HG02852 (cell line): ENCODE measurements at regions not wholly inside any gene's neighbourhood (a gene's known extent, or its start where the extent isn't known, plus 50 kb on each side); places are given as distances from the start of the nearest gene placed in this dataset.
"Not testable (repeated sequence)": the region's sequence is repeated elsewhere in the genome, so short reads cannot be mapped to it uniquely, and the experiment has no call there.

Source experiments
- ATAC-seq: cut with Tn5 transposase; IDR thresholded peaks from one replicate; pipeline ENCODE4 v1.9.1; 2021; ENCODE audit warnings: mild to moderate bottlenecking, moderate library complexity; ENCODE audit not compliant: unreplicated experiment

DNA sequence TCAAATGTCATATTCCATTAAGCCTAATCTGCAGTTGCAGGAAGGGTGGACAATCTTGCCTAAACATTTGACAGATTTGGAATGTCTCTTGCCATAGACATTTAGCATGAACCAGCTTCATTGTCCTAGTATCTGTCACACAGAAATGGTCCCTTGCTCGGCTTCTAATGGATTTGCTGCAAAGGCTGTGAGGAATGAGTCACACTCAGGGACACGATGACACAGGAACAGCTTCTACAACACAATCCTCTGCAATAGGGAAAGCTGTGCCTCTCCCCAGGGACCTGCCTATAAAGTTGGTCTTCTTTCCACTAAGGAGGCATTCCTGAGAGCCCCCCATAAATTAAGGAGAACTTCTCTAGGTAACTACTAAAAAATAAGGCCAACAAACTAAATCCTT is 155.1 kb upstream of the L3MBTL4 start:
- ATAC-seq = no peak

DNA sequence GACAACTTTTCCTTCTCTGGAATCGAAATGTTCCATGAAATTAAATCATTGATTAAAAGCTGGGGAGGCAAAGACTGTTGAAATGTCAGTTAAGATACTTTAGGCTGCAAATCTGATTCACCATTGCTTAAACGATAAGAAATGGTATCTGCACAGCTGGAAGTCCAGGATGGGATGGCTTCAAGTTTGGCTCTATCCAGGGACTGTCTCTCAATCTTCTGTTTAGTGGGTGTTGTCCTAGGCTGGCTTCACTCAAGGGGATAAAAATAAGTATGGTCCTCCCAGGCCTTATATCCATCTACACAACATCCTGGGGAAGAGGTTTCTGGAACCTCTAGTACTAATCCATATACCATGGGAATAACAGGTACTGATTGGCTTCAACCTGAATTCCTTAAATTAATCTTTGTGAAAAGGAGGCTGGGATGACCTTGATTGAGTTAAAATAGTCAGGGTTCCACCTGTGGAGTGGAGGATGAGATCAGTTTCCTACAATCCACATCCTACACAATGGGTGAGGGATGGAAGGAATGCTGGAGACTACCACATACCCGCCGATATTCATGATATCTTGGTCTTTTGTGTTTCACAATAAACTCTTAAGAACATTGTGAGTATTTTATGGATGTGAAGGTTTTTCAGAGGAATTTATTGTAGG is 156.0 kb upstream of the L3MBTL4 start:
- ATAC-seq = no peak

DNA sequence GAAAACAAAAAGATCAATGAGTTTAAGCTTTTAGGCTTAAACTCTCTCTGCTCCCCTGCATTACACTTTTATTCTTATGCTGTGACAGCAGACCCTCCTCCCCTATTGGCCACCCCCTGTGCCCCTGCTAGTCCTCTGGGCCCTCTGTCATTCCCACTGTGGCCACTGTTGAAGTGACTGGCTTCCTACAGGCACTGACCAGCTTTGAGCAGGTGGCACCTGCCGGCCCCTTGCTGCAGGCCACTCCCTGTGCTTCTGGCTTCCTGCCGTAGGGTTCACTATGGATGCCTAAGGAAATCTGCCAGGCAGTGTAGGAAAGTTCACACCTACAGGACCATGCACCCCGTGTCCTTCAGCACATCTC is 156.5 kb upstream of the L3MBTL4 start:
- ATAC-seq = no peak

DNA sequence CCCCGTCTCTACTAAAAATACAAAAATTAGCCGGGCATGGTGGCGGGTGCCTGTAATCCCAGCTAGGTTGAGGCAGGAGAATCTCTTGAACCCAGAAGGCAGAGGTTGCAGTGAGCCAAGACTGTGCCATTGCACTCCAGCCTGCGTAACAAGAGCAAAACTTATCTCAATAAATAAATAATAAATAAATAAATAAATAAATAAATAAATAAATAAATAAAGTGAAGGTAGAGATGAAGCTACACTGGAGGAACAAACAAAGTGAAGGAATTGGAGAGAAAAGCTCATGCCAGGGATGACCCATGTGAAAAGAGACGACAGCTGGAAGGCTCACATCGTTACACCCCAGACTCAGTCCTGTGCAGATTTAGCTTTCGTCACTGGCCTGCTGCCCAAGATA is 157.3 kb upstream of the ARHGAP28 start:
- not testable (repeated sequence) for ATAC-seq

DNA sequence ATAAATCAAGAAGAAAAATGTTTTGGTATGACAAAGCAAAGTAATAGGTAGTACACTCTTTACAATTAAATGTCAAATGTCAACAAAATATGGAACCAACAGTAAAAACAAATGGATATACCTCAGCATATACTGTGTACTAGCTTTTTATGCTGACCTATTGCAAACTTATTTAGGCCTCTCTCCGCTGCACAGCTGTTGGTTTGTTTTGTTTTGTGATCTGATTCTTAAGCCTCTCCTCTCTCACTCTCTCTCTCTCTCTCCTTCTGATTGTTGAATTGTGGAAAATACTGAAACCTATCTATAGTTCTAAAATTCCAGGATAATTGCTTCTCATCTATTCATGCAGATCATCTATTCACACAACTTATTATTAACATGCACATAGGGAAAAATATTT is 154.9 kb upstream of the ARHGAP28 start:
- no peak for ATAC-seq

DNA sequence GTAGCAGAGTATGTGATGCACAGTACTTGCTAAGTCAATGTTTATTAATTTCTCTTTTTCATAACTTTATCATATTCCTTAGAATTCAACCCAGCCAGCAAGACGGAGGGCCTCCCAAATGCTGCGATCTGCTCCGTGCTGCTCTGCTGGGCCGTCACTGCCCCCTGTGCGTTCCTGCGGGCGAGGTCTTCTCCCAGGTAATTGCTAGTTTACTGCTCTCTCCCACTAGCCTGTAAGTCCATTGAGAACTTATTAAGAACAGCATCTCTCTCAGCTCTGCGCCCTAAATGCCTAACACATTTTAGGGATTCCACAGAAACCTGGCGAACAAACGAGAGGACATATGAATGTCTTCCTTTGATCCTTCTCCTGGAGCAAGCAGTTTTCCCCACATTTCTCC is 153.6 kb upstream of the ARHGAP28 start:
- no peak for ATAC-seq

DNA sequence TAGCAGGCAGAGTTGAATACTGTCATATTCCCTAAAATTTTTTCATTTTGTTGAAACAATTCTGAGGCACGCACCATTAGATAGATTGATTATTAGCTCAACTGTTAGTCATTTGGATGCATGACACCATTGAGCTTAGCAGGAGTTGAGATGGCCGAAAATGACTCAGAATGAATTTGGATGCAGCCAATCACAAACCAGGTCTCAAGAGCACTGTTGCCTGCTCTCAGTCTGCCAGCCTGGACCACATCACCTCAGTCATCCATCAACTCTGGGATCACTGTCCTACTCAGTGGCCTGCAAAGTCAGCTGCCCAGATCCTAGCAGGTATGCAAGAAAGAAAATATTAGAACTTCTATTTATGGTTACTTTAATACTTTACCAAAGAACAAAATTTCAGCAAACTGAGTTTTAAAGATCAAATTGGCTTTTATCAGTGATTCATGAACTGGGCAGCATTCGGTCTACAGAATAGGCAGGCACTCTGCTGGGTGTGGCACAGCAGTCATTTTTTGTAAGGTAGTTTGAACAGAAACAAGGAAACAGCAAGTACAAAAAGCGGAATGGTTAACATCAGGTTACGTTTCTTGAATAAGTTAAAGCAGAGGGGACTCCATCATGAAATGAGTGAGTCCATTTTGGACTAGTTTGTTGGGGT is 152.7 kb upstream of the ARHGAP28 start:
- ATAC-seq = no peak

DNA sequence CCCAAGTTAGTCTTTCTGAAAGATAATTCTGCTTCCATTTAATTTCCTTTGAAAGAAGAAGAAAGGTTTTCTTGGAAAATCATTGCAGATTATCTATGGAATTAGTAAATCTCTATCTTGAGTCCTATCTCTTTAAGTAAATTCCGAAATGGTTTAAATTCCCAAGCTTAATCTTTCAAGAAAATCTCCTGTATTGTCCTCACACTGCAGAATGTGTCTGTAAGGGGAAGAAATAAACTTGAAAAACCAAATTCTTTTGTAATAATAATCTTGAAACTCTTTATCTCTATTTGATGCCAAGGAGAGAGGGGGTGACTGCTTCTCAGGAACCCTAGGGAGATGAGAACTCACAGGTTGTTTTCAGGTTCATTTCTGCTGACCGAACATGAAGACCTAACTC is 150.8 kb upstream of the ARHGAP28 start:
- ATAC-seq = no peak

DNA sequence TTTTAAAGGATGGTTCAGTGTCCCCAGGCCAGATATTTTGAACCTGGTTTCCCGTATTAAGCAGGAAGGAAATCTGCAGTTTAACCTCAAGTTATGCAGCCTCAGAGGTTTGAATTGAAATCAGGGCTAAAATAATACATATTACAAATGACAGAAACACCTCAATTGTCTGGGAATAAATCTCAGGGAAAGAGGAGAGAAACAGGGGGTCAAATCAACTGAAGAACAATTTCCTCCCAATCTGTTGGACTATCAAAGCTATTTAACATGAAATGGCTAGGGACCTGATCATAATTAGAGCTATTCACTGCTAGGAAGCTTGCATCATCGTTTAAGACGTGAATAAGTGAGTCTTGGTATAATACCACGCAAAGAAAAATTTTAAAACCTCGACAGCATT is 150.0 kb upstream of the ARHGAP28 start:
- ATAC-seq = no peak

DNA sequence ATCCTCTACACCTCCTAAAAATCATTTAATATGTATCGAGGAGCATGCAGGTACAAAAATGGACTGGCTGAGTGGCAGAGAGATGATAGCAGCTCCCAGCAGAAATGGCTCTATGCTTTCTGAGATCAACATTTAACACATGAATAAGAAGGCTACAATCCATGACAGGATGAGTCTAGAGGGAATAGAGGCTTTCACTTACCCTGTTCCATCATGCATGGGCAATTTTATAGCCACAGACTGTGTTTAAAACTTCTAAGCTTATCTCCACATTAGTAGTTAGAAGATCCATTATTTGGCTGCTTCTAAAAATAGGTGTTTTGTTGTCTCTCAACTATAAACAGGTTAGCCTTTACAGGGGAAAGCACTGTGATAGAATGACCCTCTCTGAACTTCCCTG is 149.1 kb upstream of the ARHGAP28 start:
- no peak for ATAC-seq

DNA sequence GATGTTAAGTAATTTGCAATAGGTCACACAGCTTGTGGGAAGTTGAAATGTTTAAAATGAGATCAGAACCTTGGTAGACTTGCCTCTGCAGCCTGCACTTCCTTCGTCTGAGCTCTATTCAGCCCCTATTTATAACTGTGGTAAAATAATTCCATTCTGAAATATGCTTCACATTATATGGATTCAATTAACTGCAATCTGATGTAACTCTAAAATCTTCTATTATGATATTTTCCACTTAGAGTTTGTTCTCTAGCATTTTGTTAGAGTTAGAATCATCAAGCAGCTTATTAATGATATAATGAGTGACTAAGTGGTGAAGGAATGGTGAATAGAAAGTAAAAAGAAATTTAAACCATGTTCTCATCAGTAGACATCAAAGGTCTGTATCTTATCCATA is 139.6 kb upstream of the ARHGAP28 start:
- ATAC-seq = no peak

DNA sequence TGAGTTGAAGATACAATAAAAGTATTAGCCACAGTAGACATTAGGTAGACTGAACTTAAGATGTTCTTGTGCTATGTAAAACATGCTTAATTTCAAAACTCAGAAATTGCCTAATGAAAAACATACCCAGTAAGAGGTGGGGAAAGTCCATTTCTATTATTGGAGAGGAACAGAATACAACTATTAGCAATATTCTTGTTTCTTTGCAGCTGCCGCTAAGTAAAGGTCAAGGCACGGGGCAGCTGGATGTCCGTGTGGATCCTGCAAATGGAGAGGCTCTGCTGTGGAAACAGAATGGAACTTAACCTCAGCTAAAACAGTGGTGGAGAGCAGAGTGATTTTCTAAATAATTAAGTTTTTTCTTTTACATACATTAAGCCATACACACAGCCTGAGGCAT is 139.2 kb upstream of the ARHGAP28 start:
- no peak for ATAC-seq

DNA sequence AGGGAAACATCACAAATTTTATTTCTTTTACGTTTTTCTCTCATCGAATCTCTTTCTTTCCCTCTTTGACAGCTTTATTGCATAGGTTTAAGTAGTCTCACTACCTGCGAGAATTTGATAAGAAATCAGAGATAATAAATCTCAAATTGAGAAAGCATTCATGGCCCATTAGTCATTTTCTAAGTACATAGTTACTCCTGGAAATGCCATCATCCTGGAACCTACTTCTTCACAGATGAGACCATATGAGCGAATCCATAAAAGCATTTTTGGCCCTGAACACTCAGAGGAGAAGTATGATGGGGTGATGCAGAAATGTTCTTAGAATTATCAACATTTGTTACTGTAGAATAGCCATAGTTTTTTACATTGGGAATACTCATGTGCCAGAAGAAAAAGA is 138.0 kb upstream of the ARHGAP28 start:
- ATAC-seq = no peak

DNA sequence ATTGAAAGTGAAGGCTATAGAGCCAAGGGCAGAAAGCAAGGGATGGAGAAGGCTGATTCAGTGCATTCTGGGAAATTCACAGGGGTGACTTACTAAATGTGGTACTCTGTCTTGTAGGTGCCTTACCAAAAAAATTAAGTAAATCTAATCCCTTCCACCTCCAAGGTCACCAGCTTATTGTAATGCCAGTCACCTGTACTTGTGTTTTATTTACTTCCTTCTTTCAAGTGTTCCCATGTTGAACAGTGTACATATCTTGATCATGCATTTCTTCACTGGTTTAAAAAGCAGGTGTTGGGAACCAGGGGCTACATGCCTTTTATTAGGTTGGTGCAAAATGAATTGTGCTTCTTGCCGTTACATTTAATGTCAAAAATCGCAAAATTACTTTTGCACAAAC is 137.0 kb upstream of the ARHGAP28 start:
- ATAC-seq = no peak

DNA sequence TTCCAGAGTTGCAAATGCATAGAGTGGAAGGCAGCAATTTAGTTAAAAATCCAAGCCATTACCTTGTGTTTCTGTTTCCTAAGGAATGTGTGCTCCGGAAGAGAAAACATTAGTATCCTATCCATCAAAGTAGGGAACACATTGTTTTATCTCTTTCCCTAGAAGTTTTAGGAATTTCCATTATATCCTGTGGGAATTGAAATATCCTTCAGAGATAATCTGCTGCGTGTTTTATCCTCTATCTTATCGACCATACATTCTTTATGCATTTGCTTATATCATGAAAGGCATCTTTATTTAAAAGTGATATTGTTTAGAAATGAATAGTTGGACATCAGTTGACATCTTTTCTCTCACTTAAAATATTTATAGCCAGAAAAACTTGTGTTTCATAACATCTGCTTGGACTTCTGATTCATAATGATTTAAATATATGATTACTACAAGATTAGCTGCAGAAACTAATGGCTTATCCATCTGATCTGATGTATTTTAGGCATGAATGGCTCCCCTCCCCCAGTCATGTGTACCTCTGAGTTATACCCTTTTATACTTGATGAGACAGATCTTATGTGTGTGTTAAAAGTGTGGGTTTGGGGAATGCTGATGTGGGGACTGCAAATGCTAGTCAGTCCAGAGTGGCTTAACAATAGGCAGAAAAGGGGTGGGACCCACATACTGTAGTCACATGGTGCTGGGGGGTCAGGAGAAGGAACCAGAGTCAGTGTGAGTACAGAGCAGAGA is 136.2 kb upstream of the ARHGAP28 start:
- ATAC-seq = no peak

DNA sequence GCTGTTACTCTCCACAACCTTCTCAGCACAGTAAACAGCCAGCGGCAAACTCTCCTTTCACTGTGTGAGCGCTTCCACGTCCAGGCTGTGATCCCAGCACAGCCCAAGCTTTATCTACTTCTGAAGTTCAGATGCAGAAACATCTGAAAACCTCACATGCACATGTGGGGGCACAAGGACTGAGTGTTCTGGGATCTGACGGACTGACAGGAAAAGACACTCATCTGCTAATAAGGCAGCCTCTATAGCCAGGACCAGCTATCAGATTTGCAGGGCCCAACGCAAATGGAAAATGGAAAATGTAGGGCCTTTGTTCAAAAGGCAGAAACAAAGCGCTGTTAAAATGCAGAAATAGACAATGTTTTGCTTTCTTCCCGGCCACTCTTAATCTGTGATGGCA is 133.8 kb upstream of the ARHGAP28 start:
- ATAC-seq = no peak

DNA sequence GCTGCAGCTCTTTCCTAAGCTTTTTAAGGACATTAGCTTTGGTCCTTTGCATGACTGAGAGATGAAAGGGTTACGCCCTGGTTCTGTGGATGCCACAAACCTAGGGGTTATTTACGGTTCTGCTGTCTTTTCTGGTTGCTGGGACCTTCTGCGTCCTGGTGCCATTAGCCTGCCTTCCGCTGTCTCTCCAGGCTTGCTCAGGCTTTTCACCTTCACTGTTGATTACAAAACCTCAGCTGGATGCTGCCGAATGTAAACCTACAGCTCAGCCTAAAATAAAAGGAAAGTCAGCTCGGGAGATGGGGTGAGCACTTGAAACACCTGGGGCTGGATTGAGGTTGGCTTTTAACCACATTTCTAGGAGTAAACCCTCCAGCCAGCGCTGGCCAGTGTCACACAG is 130.9 kb upstream of the ARHGAP28 start:
- no peak for ATAC-seq

DNA sequence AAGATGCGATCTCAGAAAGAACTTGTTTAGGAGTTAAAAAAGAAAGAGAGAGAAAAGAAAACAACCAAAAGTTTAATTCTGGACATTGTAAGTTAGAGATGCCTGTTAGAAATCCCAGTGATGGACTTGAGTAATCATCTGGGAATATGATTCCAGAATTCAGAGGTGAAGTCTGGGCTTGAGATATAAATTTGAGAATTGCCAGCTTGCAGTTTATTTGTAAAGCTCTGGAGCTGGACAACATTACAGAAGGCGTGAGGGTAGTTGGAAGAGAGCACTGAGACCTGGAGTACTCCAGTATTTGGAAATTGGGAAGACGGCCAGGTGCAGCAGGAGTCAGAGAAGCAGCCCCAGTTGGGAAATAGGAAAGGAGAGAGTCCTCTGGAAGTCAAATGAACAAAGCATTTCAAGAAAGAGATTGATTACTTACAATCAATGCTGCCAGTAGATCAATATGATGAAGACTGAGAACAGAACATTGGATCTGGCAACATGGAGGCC is 128.8 kb upstream of the ARHGAP28 start:
- ATAC-seq = no peak

DNA sequence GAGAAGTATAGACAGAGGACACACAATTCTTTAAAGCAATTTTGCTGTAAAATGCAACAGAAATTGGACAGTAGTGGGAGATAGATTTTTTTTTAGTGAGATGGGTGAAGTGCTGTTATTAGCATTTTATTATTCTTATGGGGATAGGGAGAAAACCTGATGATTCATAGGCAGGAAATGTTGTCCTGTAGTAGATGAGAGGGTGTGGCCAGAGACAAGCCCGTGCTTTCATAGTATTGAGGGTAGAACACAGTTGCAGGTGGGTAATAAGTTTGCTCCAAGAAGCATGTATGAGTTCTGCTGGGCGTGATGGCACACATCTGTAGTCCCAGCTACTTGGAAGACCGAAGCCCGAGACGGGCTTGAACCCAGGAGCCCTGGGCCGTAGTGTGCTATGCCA is 128.3 kb upstream of the ARHGAP28 start:
- no peak for ATAC-seq

DNA sequence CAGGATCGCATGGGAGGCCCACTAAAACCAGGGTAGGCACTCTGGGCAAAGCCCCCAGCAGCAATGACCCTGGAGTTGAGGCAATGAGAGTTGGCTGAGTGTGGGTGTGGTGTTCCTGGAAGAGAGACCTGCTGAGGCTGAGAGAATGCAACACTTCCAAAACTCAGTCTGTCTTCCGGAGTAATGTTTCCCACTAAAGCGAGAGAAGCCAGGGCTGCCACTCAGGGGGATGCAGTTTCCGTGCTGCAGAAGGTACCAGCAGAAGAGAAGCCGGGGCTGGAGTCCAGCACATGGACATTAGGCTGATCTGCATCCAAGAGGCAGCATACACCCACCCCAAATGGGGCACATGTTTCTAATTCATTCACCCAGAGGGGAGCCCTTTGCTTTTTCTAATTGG is 127.2 kb upstream of the ARHGAP28 start:
- no peak for ATAC-seq

DNA sequence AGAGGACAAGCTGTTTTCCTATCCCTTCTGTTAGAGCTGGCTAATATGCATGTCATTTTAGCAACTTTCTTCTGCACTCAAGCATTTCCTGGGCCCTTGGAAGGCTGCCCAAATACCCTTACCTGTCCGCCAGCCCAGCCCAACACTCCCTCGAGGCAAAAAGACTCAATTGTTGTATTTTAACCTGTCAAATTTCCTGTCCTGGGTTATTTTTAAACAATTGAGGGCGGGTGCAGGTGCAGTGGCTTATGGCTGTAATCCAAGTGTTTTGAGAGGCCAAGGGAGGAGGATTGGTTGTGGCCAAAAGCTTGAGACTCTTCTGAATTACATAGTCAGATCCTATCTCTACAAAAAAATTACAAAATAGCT is 125.0 kb upstream of the ARHGAP28 start:
- ATAC-seq = no peak

DNA sequence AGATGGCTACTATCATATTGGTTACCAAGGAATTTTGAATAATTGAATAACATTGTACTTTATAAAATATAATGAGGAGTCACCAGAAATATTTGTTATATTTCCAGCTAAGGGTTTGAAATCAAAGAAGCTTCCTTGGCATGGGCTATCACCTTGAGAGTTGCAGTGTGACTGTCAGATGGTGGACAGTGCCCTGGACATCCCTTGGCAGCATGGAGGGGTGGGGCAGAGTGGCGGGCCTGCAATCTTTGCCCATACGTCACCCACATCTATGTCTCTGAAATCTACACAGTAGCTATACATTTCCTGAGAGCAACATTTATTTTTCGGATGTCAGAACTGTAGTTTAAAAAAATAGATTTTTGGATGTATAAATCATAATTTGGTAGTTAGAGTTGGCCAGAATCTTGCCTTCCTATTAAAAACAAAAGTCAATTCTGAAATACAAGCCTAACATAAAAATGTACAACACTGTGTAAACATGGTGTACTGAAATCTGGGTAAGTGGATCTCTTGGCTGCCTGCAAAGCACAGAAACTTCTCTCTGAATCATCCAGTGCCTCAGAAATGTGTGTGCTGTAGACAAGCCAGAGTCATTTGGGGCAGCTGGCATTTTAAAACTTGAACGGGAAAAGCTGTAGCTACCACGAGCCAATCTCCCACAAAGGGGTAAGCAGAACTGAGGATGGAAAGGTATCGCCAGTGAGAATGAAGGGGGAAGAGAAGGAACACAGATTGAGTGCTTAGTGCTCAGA is 124.2 kb upstream of the ARHGAP28 start:
- no peak for ATAC-seq
